Psoas muscle (tissue), 7 donors: ENCODE measurements at regions not wholly inside any gene's neighbourhood (a gene's known extent, or its start where the extent isn't known, plus 50 kb on each side); places are given as distances from the start of the nearest gene placed in this dataset.

ENCODE experiments used
- ATAC-seq, 4 donors: fragments of 200-7000 bp; cut with Tn5 transposase; one replicate each; pipeline ENCODE4 v1.9.1; 2020; ENCODE audit warnings: moderate library complexity in 3 of 4, mild to moderate bottlenecking in 2 of 4
- DNase-seq, 2 donors: peaks; one replicate each; pipeline ENCODE4 v3.0.0-alpha.2; 2020
- H3K27ac ChIP-seq: fragments of 200-600 bp; one replicate; pipeline ENCODE4 v1.8.0; 2022
- H3K27me3 ChIP-seq, 3 donors: fragments of 200-600 bp in 1 of 3; one replicate each; pipeline versions ENCODE4 v1.6.1 to v1.8.0; 2013 to 2022; ENCODE audit warnings: low read length in 2 of 3, mild to moderate bottlenecking in 2 of 3, moderate library complexity in 1 of 3; ENCODE audit not compliant: insufficient read depth in 3 of 3
- H3K36me3 ChIP-seq, 2 donors: fragments of 200-600 bp in 1 of 2; one replicate each; pipeline versions ENCODE4 v1.6.1 to v1.8.0; 2013 to 2022; ENCODE audit warnings: low read depth in 1 of 2, mild to moderate bottlenecking in 1 of 2, moderate library complexity in 1 of 2; ENCODE audit not compliant: insufficient read depth in 1 of 2
- H3K4me1 ChIP-seq: fragments of 200-600 bp; one replicate; pipeline ENCODE4 v1.8.0; 2022
- H3K4me3 ChIP-seq: fragments of 200-600 bp; one replicate; pipeline ENCODE4 v1.8.0; 2022; ENCODE audit warnings: mild to moderate bottlenecking
- H3K9me3 ChIP-seq: fragments of 200-600 bp; one replicate; pipeline ENCODE4 v1.8.0; 2022
- CTCF ChIP-seq: fragments of 200-600 bp; IDR thresholded peaks from one replicate; pipeline ENCODE4 v1.8.0; 2022; ENCODE audit warnings: antibody characterized with exemption
- WGBS, 3 donors: extraction: QIAGEN DNeasy Blood & Tissue Kit; methylation state at CpG; one replicate each; pipeline versions ENCODE4 v1.1.6 to v1.1.7; 2013; 5-methylcytosine and 5-hydroxymethylcytosine counted together
- intact Hi-C, 2 donors: fragments of 100-400 bp; cut with DNase I; formaldehyde crosslinking; loops; one replicate each; pipeline versions ENCODE4 v1.11.0 to v1.14.2; 2022
- donor health status: healthy with polysubstance abuse.
- donor health status: DM: no; HTN: no; CAD: no; lungs with moderate emphysema.
- donor health status: Bipolar disorder and iron deficiency.
- donor health status: healthy.
- donor health status: DM: yes; HTN: yes; CAD: no.
- donor health status: DM: no; HTN: no; CAD: no.
- donor health status: DM: yes; HTN: yes; CAD: no.

GRCh38 chr11:121740902-121741301 lies 288.1 kb upstream of the SORL1-AS1 start:
- Histone ChIP-seq H3K4me3 (no peak overlapping the region), H3K36me3 (no peaks in the 10 kb centered on the region), H3K27ac (peak overlapping the region; percentile 51), H3K4me1 (no peaks in the 10 kb centered on the region), H3K27me3 (no peaks in the 10 kb centered on the region), H3K9me3 (peaks cover 2% of the 10 kb centered on the region)
- ATAC-seq (no peak), DNase-seq (no peak)
- 81 to 90% (median 90%) methylated on average over 1 of the region's 1 CpG for WGBS, 3 donors
- intact Hi-C loops = no loop called here
- TF ChIP-seq CTCF = no peak

GRCh38 chr11:121733858-121734257 lies 281.1 kb upstream of the SORL1-AS1 start:
- Histone ChIP-seq H3K4me1 (no peaks in the 10 kb centered on the region), H3K27me3 (no peaks in the 10 kb centered on the region), H3K4me3 (no peak overlapping the region), H3K36me3 (no peaks in the 10 kb centered on the region), H3K27ac (no peak overlapping the region), H3K9me3 (peaks cover 14% of the 10 kb centered on the region)
- intact Hi-C loops = no loop called here
- WGBS, 3 donors = 86 to 97% (median 93%) methylated on average over 1 of the region's 1 CpG
- no peak for DNase-seq
- no peak for TF ChIP-seq CTCF
- no peak for ATAC-seq

- TF ChIP-seq CTCF = no peak
- Histone ChIP-seq H3K27ac (no peak overlapping the region), H3K27me3 (no peaks in the 10 kb centered on the region), H3K4me3 (no peak overlapping the region), H3K36me3 (no peaks in the 10 kb centered on the region), H3K9me3 (peaks cover 5% of the 10 kb centered on the region), H3K4me1 (no peaks in the 10 kb centered on the region)
- DNase-seq (no peak), ATAC-seq (no peak)
- 48 to 50% (median 50%) methylated on average over 1 of the region's 1 CpG for WGBS, 3 donors
- intact Hi-C loops = no loop called here
Measured at GRCh38 chr11:121727942-121728341, 275.2 kb upstream of the SORL1-AS1 start.

GRCh38 chr11:121723246-121723741 lies 270.5 kb upstream of the SORL1-AS1 start:
- Histone ChIP-seq H3K9me3 (no peaks in the 10 kb centered on the region), H3K27me3 (peaks cover 0 to 3% (median 0%) of the 10 kb centered on the region in 3 donors), H3K4me3 (peak overlapping the region; percentile 61), H3K36me3 (no peaks in the 10 kb centered on the region), H3K27ac (peak overlapping the region; percentile 24), H3K4me1 (no peaks in the 10 kb centered on the region)
- no peak for TF ChIP-seq CTCF
- intact Hi-C loops = no loop called here
- 39 to 41% (median 41%) methylated on average over 15 to 16 of the region's 16 CpGs for WGBS, 3 donors
- ATAC-seq = peak in 2 of 4 donors; percentile 15 to 18
- peak in 1 of 2 donors; percentile 47 for DNase-seq
